Smooth muscle cell (in vitro differentiated cells): ENCODE measurements at regions not wholly inside any gene's neighbourhood (a gene's known extent, or its start where the extent isn't known, plus 50 kb on each side); places are given as distances from the start of the nearest gene placed in this dataset.

Experiments
- DNase-seq: peaks from one replicate; lab custom pipeline; 2025; ENCODE audit not compliant: unreplicated experiment; lab: John Stamatoyannopoulos, UW
- H2AFZ ChIP-seq: fragments of 200-600 bp; sonication (generic); 2 replicates; pipeline ENCODE4 v1.6.0; 2016; ENCODE audit warnings: antibody characterized with exemption, low read depth, mild to moderate bottlenecking
- H3F3A ChIP-seq: fragments of 200-600 bp; sonication (generic); 2 replicates; pipeline ENCODE4 v1.6.0; 2017; ENCODE audit warnings: antibody characterized with exemption, low read depth
- H3K27ac ChIP-seq: fragments of 200-600 bp; sonication (generic); 2 replicates; pipeline ENCODE4 v1.5.1; 2016; ENCODE audit warnings: low read depth, mild to moderate bottlenecking
- H3K27me3 ChIP-seq: fragments of 200-600 bp; sonication (generic); 2 replicates; pipeline ENCODE4 v1.6.1; 2016; ENCODE audit warnings: low read depth, mild to moderate bottlenecking
- H3K36me3 ChIP-seq: fragments of 200-600 bp; sonication (generic); 2 replicates; pipeline ENCODE4 v1.5.1; 2016; ENCODE audit warnings: low read depth
- H3K4me1 ChIP-seq: fragments of 200-600 bp; sonication (generic); 2 replicates; pipeline ENCODE4 v1.5.1; 2016; ENCODE audit warnings: low read depth
- H3K4me2 ChIP-seq: fragments of 200-600 bp; sonication (generic); 2 replicates; pipeline ENCODE4 v1.6.0; 2016; ENCODE audit warnings: mild to moderate bottlenecking
- H3K4me3 ChIP-seq: fragments of 200-600 bp; sonication (generic); 2 replicates; pipeline ENCODE4 v1.5.1; 2016; ENCODE audit warnings: mild to moderate bottlenecking
- H3K79me2 ChIP-seq: fragments of 200-600 bp; sonication (generic); 2 replicates; pipeline ENCODE4 v1.6.0; 2016; ENCODE audit warnings: low read depth, mild to moderate bottlenecking
- H3K9ac ChIP-seq: fragments of 200-600 bp; sonication (generic); 2 replicates; pipeline ENCODE4 v1.6.0; 2016; ENCODE audit warnings: low read depth
- H3K9me3 ChIP-seq: fragments of 200-600 bp; sonication (generic); replicated peaks from 2 replicates; pipeline ENCODE4 v1.5.1; 2016; ENCODE audit warnings: low read depth
- H4K20me1 ChIP-seq: fragments of 200-600 bp; sonication (generic); 2 replicates; pipeline ENCODE4 v1.6.0; 2016; ENCODE audit warnings: low read depth
- CTCF ChIP-seq: fragments of 200-600 bp; sonication (generic); IDR thresholded peaks from 2 replicates; pipeline ENCODE4 v1.5.1; 2017; ENCODE audit warnings: borderline replicate concordance, mild to moderate bottlenecking, antibody characterized with exemption; ENCODE audit not compliant: insufficient read depth, poor library complexity, severe bottlenecking
- WGBS: methylation state at CpG from one replicate; pipeline ENCODE4 v1.1.7; 2016; ENCODE audit warnings: low lambda C conversion rate; 5-methylcytosine and 5-hydroxymethylcytosine counted together

GRCh38 chr12:60997869-60998378 is 1262.3 kb upstream of the USP15 start:
- Histone ChIP-seq H3K27ac (no peak overlapping the region), H3K79me2 (no peaks in the 10 kb centered on the region), H3K9me3 (no peaks in the 10 kb centered on the region), H3K27me3 (no peaks in the 10 kb centered on the region), H3F3A (no peaks in the 10 kb centered on the region), H3K4me1 (no peaks in the 10 kb centered on the region), H3K4me3 (no peak overlapping the region), H2AFZ (no peak overlapping the region), H3K36me3 (no peaks in the 10 kb centered on the region), H4K20me1 (no peaks in the 10 kb centered on the region), H3K9ac (no peak overlapping the region), H3K4me2 (no peak overlapping the region)
- WGBS: 93% methylated on average over 1 of the region's 1 CpG
- TF ChIP-seq CTCF: no peak
- no peak for DNase-seq

- no peak for TF ChIP-seq CTCF
- Histone ChIP-seq H3K9me3 (no peaks in the 10 kb centered on the region), H3K27me3 (no peaks in the 10 kb centered on the region), H3K36me3 (no peaks in the 10 kb centered on the region), H3K4me1 (no peaks in the 10 kb centered on the region), H3F3A (no peaks in the 10 kb centered on the region), H3K79me2 (no peaks in the 10 kb centered on the region), H3K27ac (no peak overlapping the region), H3K4me3 (no peak overlapping the region), H3K4me2 (no peak overlapping the region), H4K20me1 (no peaks in the 10 kb centered on the region), H3K9ac (no peak overlapping the region), H2AFZ (no peak overlapping the region)
- no peak for DNase-seq
- 83% methylated on average over 2 of the region's 2 CpGs for WGBS
Measured at GRCh38 chr12:61009192-61009591, 1251.0 kb upstream of the USP15 start.

GRCh38 chr12:61011767-61012423 is 1248.3 kb upstream of the USP15 start:
- H2AFZ ChIP-seq: no peak overlapping the region
- H3K4me1 ChIP-seq: no peaks in the 10 kb centered on the region
- H3K4me2 ChIP-seq: no peak overlapping the region
- no peaks in the 10 kb centered on the region for H3K36me3 ChIP-seq
- no peak overlapping the region for H3K9ac ChIP-seq
- no peaks in the 10 kb centered on the region for H3K9me3 ChIP-seq
- H3K27me3 ChIP-seq: no peaks in the 10 kb centered on the region
- no peaks in the 10 kb centered on the region for H3K79me2 ChIP-seq
- H3K4me3 ChIP-seq: no peak overlapping the region
- TF ChIP-seq CTCF: no peak
- H4K20me1 ChIP-seq: no peaks in the 10 kb centered on the region
- WGBS: 85% methylated on average over 2 of the region's 2 CpGs
- no peak overlapping the region for H3K27ac ChIP-seq
- H3F3A ChIP-seq: no peaks in the 10 kb centered on the region
- DNase-seq: no peak

- TF ChIP-seq CTCF: no peak
Measured at GRCh38 chr12:61018571-61018970, 1241.6 kb upstream of the USP15 start.

More at GRCh38 chr12:61018571-61018970, 1241.6 kb upstream of the USP15 start:
- Histone ChIP-seq H3K4me2 (no peak overlapping the region), H3K79me2 (no peaks in the 10 kb centered on the region), H3K27ac (no peak overlapping the region), H3K4me3 (no peak overlapping the region), H4K20me1 (no peaks in the 10 kb centered on the region), H3K9me3 (no peaks in the 10 kb centered on the region), H3K27me3 (no peaks in the 10 kb centered on the region), H3F3A (no peaks in the 10 kb centered on the region), H3K9ac (no peak overlapping the region), H2AFZ (no peak overlapping the region), H3K36me3 (no peaks in the 10 kb centered on the region), H3K4me1 (no peaks in the 10 kb centered on the region)
- no peak for DNase-seq
